Endothelial cell of umbilical vein (primary cell): ENCODE measurements at regions not wholly inside any gene's neighbourhood (a gene's known extent, or its start where the extent isn't known, plus 50 kb on each side); places are given as distances from the start of the nearest gene placed in this dataset.
A peak's percentile ranks its signal among the peaks of the same experiment; 100 is the strongest.

Source experiments
- BruUV-seq: library from RNA; stranded (reverse); fragments of 400-500 nt; replicated peaks from 2 replicates; lab custom pipeline; 2021; lab: Mats Ljungman, UMichigan
- CTCF ChIA-PET: fragments of 300-600, 350-600 bp; sonication (Branson Sonifier 250); formaldehyde crosslinking; loops from one replicate; lab custom pipeline; 2021; ENCODE audit warnings: antibody characterized with exemption, inconsistent platforms; lab: Charles Lee
- POLR2A ChIA-PET: fragments of 300-600, 350-600 bp; sonication (Branson Sonifier 250); formaldehyde crosslinking; loops from one replicate; lab custom pipeline; 2021; ENCODE audit warnings: antibody characterized with exemption, inconsistent platforms; lab: Charles Lee
- DNase-seq: peaks from one replicate; pipeline ENCODE4 v3.0.0-alpha.2; 2011; ENCODE audit warnings: low read depth, low spot score
- FAIRE-seq: peaks from 2 replicates; lab custom pipeline; 2011; peaks lifted over from hg19 to GRCh38; lab: Jason Lieb, UNC
- H2AFZ ChIP-seq: 2 replicates; pipeline ENCODE4 v1.6.0; 2012; ENCODE audit warnings: low read depth, low read length, control low read depth, inconsistent platforms
- H3K27ac ChIP-seq: 2 replicates; pipeline ENCODE4 v1.5.1; 2011; ENCODE audit warnings: low read depth, mild to moderate bottlenecking, control low read depth, low read length, moderate library complexity; ENCODE audit not compliant: insufficient read depth
- H3K27me3 ChIP-seq, 2 experiments: 2 replicates each; pipeline versions ENCODE4 v1.6.0 to v1.6.1; 2011; ENCODE audit warnings: low read length in 2 of 2, mixed read lengths in 1 of 2; ENCODE audit not compliant: control insufficient read depth in 2 of 2, insufficient read depth in 2 of 2
- H3K36me3 ChIP-seq, 2 experiments: 2 replicates in 1 of 2; 3 replicates in 1 of 2; pipeline ENCODE4 v1.5.1; 2011; ENCODE audit warnings: low read length in 2 of 2, mild to moderate bottlenecking in 1 of 2, moderate library complexity in 1 of 2; ENCODE audit not compliant: control insufficient read depth in 2 of 2, insufficient read depth in 2 of 2; ENCODE audit errors: extremely low read depth in 1 of 2
- H3K4me1 ChIP-seq: 3 replicates; pipeline ENCODE4 v1.5.1; 2011; ENCODE audit warnings: mild to moderate bottlenecking, low read length; ENCODE audit not compliant: control insufficient read depth, insufficient read depth; ENCODE audit errors: extremely low read depth
- H3K4me2 ChIP-seq: 2 replicates; pipeline ENCODE4 v1.6.1; 2011; ENCODE audit warnings: low read length, control low read depth, mixed read lengths; ENCODE audit not compliant: insufficient read depth
- H3K4me3 ChIP-seq, 3 experiments: fragments of 200-600 bp in 1 of 3; sonication (generic), shearing (Covaris generic) in 1 of 3; replicated peaks in 1 of 3; 2 replicates each; pipeline ENCODE4 v1.5.1; 2011 to 2016; ENCODE audit warnings: control low read depth in 3 of 3, low read length in 3 of 3, mild to moderate bottlenecking in 2 of 3, inconsistent platforms in 1 of 3, low read depth in 1 of 3, moderate library complexity in 1 of 3; ENCODE audit not compliant: insufficient read depth in 1 of 3
- H3K79me2 ChIP-seq: 2 replicates; pipeline ENCODE4 v1.6.0; 2012; ENCODE audit warnings: low read length, inconsistent platforms; ENCODE audit not compliant: control insufficient read depth, insufficient read depth
- H3K9ac ChIP-seq: replicated peaks from 2 replicates; pipeline ENCODE3; 2011; ENCODE audit warnings: low read length, control low read depth; ENCODE audit not compliant: insufficient read depth; ENCODE audit errors: extremely low read depth
- H3K9me1 ChIP-seq: replicated peaks from 3 replicates; pipeline ENCODE4 v1.6.0; 2011; ENCODE audit warnings: mild to moderate bottlenecking, low read length; ENCODE audit not compliant: control insufficient read depth, insufficient read depth; ENCODE audit errors: extremely low read depth
- H3K9me3 ChIP-seq: replicated peaks from 2 replicates; pipeline ENCODE4 v1.5.1; 2012; ENCODE audit warnings: low read length, inconsistent platforms; ENCODE audit not compliant: control insufficient read depth, insufficient read depth
- H4K20me1 ChIP-seq: replicated peaks from 2 replicates; pipeline ENCODE3; 2011; ENCODE audit warnings: mild to moderate bottlenecking, low read length; ENCODE audit not compliant: control insufficient read depth, insufficient read depth; ENCODE audit errors: extremely low read depth
- EZH2 ChIP-seq: IDR thresholded peaks from 2 replicates; pipeline ENCODE4 v1.6.1; 2012; ENCODE audit warnings: borderline replicate concordance, low read depth, mild to moderate bottlenecking, moderate library complexity, low read length, inconsistent platforms; ENCODE audit not compliant: severe bottlenecking
- FOS ChIP-seq: IDR thresholded peaks from 2 replicates; pipeline ENCODE4 v1.6.1; 2011; ENCODE audit warnings: mild to moderate bottlenecking, low read length, moderate library complexity, borderline replicate concordance; ENCODE audit not compliant: insufficient read depth
- GATA2 ChIP-seq: IDR thresholded peaks from 2 replicates; pipeline ENCODE4 v1.7.0; 2011; ENCODE audit warnings: low read depth, mild to moderate bottlenecking, moderate library complexity, mixed read lengths, low read length; ENCODE audit not compliant: insufficient read length, insufficient read depth
- JUN ChIP-seq: IDR thresholded peaks from 2 replicates; pipeline ENCODE4 v1.6.1; 2011; ENCODE audit warnings: borderline replicate concordance, low read depth; ENCODE audit not compliant: insufficient read length, insufficient read depth
- MYC ChIP-seq: IDR thresholded peaks from one replicate; pipeline ENCODE4 v1.6.1; 2011; ENCODE audit warnings: mild to moderate bottlenecking, low read depth, low read length
- POLR2A ChIP-seq: IDR thresholded peaks from 2 replicates; pipeline ENCODE4 v1.6.1; 2012; ENCODE audit warnings: low read depth, mild to moderate bottlenecking, control low read depth, low read length
- POLR2AphosphoS5 ChIP-seq: IDR thresholded peaks from 2 replicates; pipeline ENCODE4 v1.6.1; 2012; ENCODE audit warnings: low read depth, mild to moderate bottlenecking, control low read depth, low read length, moderate library complexity; ENCODE audit not compliant: insufficient read depth
- dilution Hi-C: fragments of 300-500 bp; cut with MboI; formaldehyde crosslinking; loops from one replicate; pipeline ENCODE4 v1.15.0; 2019; ENCODE audit warnings: low sequenced_read_pairs; ENCODE audit not compliant: extremely low pct_ligation_motif_present
- intact Hi-C: fragments of 100-400 bp; cut with micrococcal nuclease; formaldehyde crosslinking; loops from one replicate; pipeline ENCODE4 v1.10.0; 2022
- TF ChIP-seq, protein P1 (sequence below), 2 donors: IDR thresholded peaks; 1 replicate in 1 of 2; 2 replicates in 1 of 2; pipeline ENCODE4 v1.5.1; 2011; ENCODE audit warnings: low read length in 2 of 2, mild to moderate bottlenecking in 2 of 2, moderate library complexity in 2 of 2, control low read depth in 1 of 2, inconsistent platforms in 1 of 2, low read depth in 1 of 2; ENCODE audit not compliant: insufficient read depth in 1 of 2; ENCODE audit errors: extremely low read depth in 1 of 2

DNA sequence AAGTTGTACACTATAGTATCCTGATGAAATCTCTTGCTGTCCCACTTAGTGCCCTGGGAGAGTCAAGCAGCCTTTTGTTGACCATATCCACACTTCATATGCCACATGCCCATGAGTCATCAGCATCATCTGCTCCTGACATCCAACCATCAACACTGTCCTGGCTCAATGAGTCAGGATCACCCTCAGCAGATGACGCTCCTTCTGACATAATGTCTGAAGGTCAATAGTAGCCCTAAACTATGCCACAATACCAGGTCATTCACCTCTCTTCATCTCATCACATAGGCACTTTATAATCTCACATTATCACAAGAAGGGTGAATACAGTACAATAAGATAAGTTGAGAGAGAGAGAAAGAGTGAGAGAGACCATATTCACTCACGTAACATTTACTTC, 369.0 kb upstream of the FAR2 start:
- ChIA-PET CTCF (interaction anchor here (0.6 to 0.7 kb wide), 2 partner anchors 230 to 335 kb away, joined by 3 read pairs; no protein-coding TSS in a partner anchor), POLR2A (no interaction called here)
- Histone ChIP-seq H2AFZ (no peak overlapping the region), H3K4me2 (no peak overlapping the region), H3K9ac (no peak overlapping the region), H3K9me1 (no peaks in the 10 kb centered on the region), H3K27ac (no peak overlapping the region), H3K27me3 (no peaks in the 10 kb centered on the region), H3K9me3 (no peaks in the 10 kb centered on the region), H3K4me1 (peaks cover 16% of the 10 kb centered on the region), H3K36me3 (no peaks in the 10 kb centered on the region), H4K20me1 (no peaks in the 10 kb centered on the region), H3K4me3 (no peak overlapping the region), H3K79me2 (no peaks in the 10 kb centered on the region)
- no peak for TF ChIP-seq EZH2
- no peak for TF ChIP-seq GATA2
- TF ChIP-seq MYC = peak; percentile 23
- TF ChIP-seq POLR2A = no peak
- TF ChIP-seq POLR2AphosphoS5 = no peak
- TF ChIP-seq FOS = peak; percentile 92
- TF ChIP-seq, protein P1, sequence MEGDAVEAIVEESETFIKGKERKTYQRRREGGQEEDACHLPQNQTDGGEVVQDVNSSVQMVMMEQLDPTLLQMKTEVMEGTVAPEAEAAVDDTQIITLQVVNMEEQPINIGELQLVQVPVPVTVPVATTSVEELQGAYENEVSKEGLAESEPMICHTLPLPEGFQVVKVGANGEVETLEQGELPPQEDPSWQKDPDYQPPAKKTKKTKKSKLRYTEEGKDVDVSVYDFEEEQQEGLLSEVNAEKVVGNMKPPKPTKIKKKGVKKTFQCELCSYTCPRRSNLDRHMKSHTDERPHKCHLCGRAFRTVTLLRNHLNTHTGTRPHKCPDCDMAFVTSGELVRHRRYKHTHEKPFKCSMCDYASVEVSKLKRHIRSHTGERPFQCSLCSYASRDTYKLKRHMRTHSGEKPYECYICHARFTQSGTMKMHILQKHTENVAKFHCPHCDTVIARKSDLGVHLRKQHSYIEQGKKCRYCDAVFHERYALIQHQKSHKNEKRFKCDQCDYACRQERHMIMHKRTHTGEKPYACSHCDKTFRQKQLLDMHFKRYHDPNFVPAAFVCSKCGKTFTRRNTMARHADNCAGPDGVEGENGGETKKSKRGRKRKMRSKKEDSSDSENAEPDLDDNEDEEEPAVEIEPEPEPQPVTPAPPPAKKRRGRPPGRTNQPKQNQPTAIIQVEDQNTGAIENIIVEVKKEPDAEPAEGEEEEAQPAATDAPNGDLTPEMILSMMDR (IDR thresholded peaks at IDR 0.05; ENCODE audit: extremely low read depth in 1 of 2, insufficient read depth in 1 of 2, low read depth in 1 of 2, low read length in 2 of 2) = no peak
- peak; percentile 85 for TF ChIP-seq JUN
- DNase-seq = peak; percentile 75
- dilution Hi-C loops (no loop called here), intact Hi-C loops (no loop called here)
- BruUV-seq = no TSS peak
- no peak for FAIRE-seq
